SK-N-SH treated with all-trans-retinoic acid at 6 μM for 48 hours (cell line): ENCODE measurements at regions not wholly inside any gene's neighbourhood (a gene's known extent, or its start where the extent isn't known, plus 50 kb on each side); places are given as distances from the start of the nearest gene placed in this dataset.

Source experiments
- ATAC-seq: fragments of 200-7000 bp; cut with Tn5 transposase; 3 replicates; pipeline ENCODE4 v1.9.1; 2020; ENCODE audit warnings: mild to moderate bottlenecking, moderate library complexity
- ARNTL ChIP-seq: fragments of 450-650 bp; formaldehyde crosslinking; IDR thresholded peaks from 2 replicates; pipeline ENCODE4 v1.5.0; 2020; ENCODE audit warnings: low read depth, mild to moderate bottlenecking, moderate library complexity, borderline replicate concordance
- BACH2 ChIP-seq: fragments of 250-450 bp; sonication (Bioruptor Pico); IDR thresholded peaks from 2 replicates; pipeline ENCODE4 v1.9.0; 2021; ENCODE audit warnings: mild to moderate bottlenecking, borderline replicate concordance
- CSDC2 ChIP-seq: fragments of 250-450 bp; sonication (Bioruptor Pico); IDR thresholded peaks from 2 replicates; pipeline ENCODE4 v1.5.0; 2020; ENCODE audit warnings: mild to moderate bottlenecking, moderate library complexity
- CSRNP3 ChIP-seq: fragments of 250-450 bp; sonication (Bioruptor Pico); IDR thresholded peaks from 2 replicates; pipeline ENCODE4 v1.5.1; 2021; ENCODE audit warnings: mild to moderate bottlenecking, moderate library complexity
- ESRRG ChIP-seq: fragments of 250-450 bp; sonication (Bioruptor Pico); IDR thresholded peaks from 2 replicates; pipeline ENCODE4 v1.6.1; 2021; ENCODE audit warnings: mild to moderate bottlenecking
- GLIS3 ChIP-seq: fragments of 250-450 bp; sonication (Bioruptor Pico); IDR thresholded peaks from 2 replicates; pipeline ENCODE4 v1.5.0; 2020; ENCODE audit warnings: mild to moderate bottlenecking, moderate library complexity
- ISL1 ChIP-seq: fragments of 250-450 bp; sonication (Bioruptor Pico); IDR thresholded peaks from 2 replicates; pipeline ENCODE4 v2.1.2; 2022; ENCODE audit warnings: mild to moderate bottlenecking, moderate library complexity
- OSR1 ChIP-seq: fragments of 250-450 bp; sonication (Bioruptor Pico); IDR thresholded peaks from 2 replicates; pipeline ENCODE4 v1.8.0; 2022; ENCODE audit warnings: moderate library complexity, mild to moderate bottlenecking, inconsistent platforms
- POU6F1 ChIP-seq: fragments of 250-450 bp; sonication (Bioruptor Pico); IDR thresholded peaks from 2 replicates; pipeline ENCODE4 v1.8.0; 2021; ENCODE audit warnings: low read depth, mild to moderate bottlenecking, moderate library complexity, borderline replicate concordance
- PPARA ChIP-seq: fragments of 250-450 bp; sonication (Bioruptor Pico); IDR thresholded peaks from 2 replicates; pipeline ENCODE4 v1.5.0; 2020; ENCODE audit warnings: mild to moderate bottlenecking, borderline replicate concordance
- RARB ChIP-seq: fragments of 250-450 bp; sonication (Bioruptor Pico); IDR thresholded peaks from 2 replicates; pipeline ENCODE4 v1.8.0; 2021; ENCODE audit warnings: mild to moderate bottlenecking, moderate library complexity
- SNAI2 ChIP-seq: fragments of 250-450 bp; sonication (Bioruptor Pico); IDR thresholded peaks from 2 replicates; pipeline ENCODE4 v1.5.0; 2020; ENCODE audit warnings: mild to moderate bottlenecking, moderate library complexity
- TCF4 ChIP-seq: fragments of 250-450 bp; sonication (Bioruptor Pico); IDR thresholded peaks from 2 replicates; pipeline ENCODE4 v1.8.0; 2021; ENCODE audit warnings: mild to moderate bottlenecking, moderate library complexity, borderline replicate concordance
- TOX ChIP-seq: fragments of 250-450 bp; sonication (Bioruptor Pico); IDR thresholded peaks from 2 replicates; pipeline ENCODE4 v1.8.0; 2021; ENCODE audit warnings: mild to moderate bottlenecking, moderate library complexity, borderline replicate concordance
- TSHZ2 ChIP-seq: fragments of 250-450 bp; sonication (Bioruptor Pico); IDR thresholded peaks from 2 replicates; pipeline ENCODE4 v1.5.0; 2020; ENCODE audit warnings: mild to moderate bottlenecking, moderate library complexity
- ZC3H10 ChIP-seq: fragments of 250-450 bp; sonication (Bioruptor Pico); IDR thresholded peaks from 2 replicates; pipeline ENCODE4 v1.5.1; 2021; ENCODE audit warnings: mild to moderate bottlenecking, moderate library complexity
- ZFP3 ChIP-seq: fragments of 250-450 bp; sonication (Bioruptor Pico); IDR thresholded peaks from 2 replicates; pipeline ENCODE4 v1.5.0; 2020; ENCODE audit warnings: mild to moderate bottlenecking, moderate library complexity
- ZFP30 ChIP-seq: fragments of 450-650 bp; formaldehyde crosslinking; IDR thresholded peaks from 2 replicates; pipeline ENCODE4 v1.5.0; 2022; ENCODE audit warnings: mild to moderate bottlenecking, moderate library complexity
- ZNF70 ChIP-seq: fragments of 450-650 bp; formaldehyde crosslinking; IDR thresholded peaks from 2 replicates; pipeline ENCODE4 v1.5.0; 2020; ENCODE audit warnings: mild to moderate bottlenecking, moderate library complexity
- ZNF8 ChIP-seq: fragments of 450-650 bp; formaldehyde crosslinking; IDR thresholded peaks from 2 replicates; pipeline ENCODE4 v1.5.0; 2020; ENCODE audit warnings: mild to moderate bottlenecking, moderate library complexity
- TF ChIP-seq, protein P1 (sequence below): fragments of 250-450 bp; sonication (Bioruptor Pico); IDR thresholded peaks from 2 replicates; pipeline ENCODE4 v1.5.1; 2020; ENCODE audit warnings: low read depth, mild to moderate bottlenecking, moderate library complexity
- TF ChIP-seq, protein P2 (sequence below): fragments of 250-450 bp; sonication (Bioruptor Pico); IDR thresholded peaks from 2 replicates; pipeline ENCODE4 v1.8.0; 2020; ENCODE audit warnings: mild to moderate bottlenecking, moderate library complexity, borderline replicate concordance

DNA sequence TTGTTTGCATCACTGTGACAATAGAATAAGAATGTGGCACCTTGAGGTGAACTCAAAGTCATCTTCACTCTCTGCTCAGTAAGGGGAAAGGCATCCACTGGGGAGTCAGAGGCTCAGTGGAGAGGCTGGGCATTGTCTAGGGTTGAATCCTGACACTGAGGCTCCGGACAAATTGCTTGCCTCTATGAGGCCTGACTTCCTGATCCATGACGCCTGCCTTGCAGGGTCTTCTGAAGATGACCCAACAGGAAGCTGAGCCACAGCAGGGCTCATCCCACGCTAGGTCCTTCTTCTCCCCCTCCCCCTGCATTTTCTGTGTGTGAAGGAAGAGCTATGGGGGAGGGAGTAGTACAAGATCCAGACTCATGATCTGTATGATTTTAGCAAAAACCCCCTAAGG, 265.1 kb downstream of the SH3BP4 start:
- no peak for ATAC-seq
- no peak for TF ChIP-seq SNAI2 (CRISPR knock-in tag)
- TF ChIP-seq TOX: no peak
- TF ChIP-seq ZNF70 (CRISPR knock-in tag): no peak
- no peak for TF ChIP-seq GLIS3
- no peak for TF ChIP-seq ZC3H10 (CRISPR knock-in tag)
- TF ChIP-seq ZFP3 (CRISPR knock-in tag): no peak
- TF ChIP-seq CSDC2: no peak
- no peak for TF ChIP-seq ARNTL (CRISPR knock-in tag)
- no peak for TF ChIP-seq ISL1 (CRISPR knock-in tag)
- no peak for TF ChIP-seq ESRRG (CRISPR knock-in tag)
- TF ChIP-seq, protein P1, sequence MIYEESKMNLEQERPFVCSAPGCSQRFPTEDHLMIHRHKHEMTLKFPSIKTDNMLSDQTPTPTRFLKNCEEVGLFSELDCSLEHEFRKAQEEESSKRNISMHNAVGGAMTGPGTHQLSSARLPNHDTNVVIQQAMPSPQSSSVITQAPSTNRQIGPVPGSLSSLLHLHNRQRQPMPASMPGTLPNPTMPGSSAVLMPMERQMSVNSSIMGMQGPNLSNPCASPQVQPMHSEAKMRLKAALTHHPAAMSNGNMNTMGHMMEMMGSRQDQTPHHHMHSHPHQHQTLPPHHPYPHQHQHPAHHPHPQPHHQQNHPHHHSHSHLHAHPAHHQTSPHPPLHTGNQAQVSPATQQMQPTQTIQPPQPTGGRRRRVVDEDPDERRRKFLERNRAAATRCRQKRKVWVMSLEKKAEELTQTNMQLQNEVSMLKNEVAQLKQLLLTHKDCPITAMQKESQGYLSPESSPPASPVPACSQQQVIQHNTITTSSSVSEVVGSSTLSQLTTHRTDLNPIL (CRISPR knock-in tag): no peak
- no peak for TF ChIP-seq CSRNP3 (CRISPR knock-in tag)
- no peak for TF ChIP-seq OSR1
- TF ChIP-seq PPARA: no peak
- TF ChIP-seq, protein P2, sequence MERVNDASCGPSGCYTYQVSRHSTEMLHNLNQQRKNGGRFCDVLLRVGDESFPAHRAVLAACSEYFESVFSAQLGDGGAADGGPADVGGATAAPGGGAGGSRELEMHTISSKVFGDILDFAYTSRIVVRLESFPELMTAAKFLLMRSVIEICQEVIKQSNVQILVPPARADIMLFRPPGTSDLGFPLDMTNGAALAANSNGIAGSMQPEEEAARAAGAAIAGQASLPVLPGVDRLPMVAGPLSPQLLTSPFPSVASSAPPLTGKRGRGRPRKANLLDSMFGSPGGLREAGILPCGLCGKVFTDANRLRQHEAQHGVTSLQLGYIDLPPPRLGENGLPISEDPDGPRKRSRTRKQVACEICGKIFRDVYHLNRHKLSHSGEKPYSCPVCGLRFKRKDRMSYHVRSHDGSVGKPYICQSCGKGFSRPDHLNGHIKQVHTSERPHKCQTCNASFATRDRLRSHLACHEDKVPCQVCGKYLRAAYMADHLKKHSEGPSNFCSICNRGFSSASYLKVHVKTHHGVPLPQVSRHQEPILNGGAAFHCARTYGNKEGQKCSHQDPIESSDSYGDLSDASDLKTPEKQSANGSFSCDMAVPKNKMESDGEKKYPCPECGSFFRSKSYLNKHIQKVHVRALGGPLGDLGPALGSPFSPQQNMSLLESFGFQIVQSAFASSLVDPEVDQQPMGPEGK (CRISPR knock-in tag): no peak
- no peak for TF ChIP-seq ZNF8
- TF ChIP-seq BACH2: no peak
- no peak for TF ChIP-seq ZFP30 (CRISPR knock-in tag)

DNA sequence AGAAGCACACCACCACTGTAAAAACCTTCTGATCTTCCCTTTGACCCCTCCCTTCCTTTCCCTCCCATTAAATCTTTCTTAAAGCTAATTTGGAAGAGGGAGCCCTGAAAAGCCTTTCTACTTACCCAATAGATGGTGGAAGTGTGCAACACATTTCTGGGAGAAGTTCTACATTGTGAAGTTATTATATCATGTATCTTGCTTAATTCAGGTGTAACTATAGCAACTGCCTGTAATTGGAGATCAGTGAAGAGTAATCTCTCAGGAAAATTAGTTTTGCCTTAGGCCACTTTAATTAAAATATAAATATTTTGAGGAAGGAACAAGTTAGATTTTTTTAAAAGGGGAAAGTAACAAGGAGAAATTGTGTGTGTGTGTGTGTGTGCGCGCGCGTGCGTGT, 266.0 kb downstream of the SH3BP4 start:
- ATAC-seq: no peak
- TF ChIP-seq ISL1 (CRISPR knock-in tag): no peak

DNA sequence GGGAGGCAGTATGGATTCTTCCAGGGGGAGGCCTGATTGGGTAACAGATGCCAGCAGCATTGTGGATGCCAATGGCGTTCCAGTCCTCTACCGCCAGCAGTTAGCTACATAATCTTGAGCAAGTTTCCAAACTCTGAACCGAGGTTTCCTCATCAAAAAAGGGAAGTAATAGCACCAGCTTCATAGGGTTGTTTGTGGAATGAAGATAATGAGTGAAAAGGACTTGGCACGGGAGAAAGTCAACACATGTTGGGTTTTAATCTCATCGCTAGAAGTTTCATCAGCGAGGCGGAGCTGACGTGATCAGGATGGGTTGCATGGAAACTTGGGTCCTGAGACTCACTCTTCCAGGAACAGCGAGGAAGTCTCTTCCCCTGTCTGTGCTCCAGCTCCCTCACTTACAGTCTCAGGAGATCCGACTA, 266.7 kb downstream of the SH3BP4 start:
- no peak for TF ChIP-seq ISL1 (CRISPR knock-in tag)
- TF ChIP-seq ARNTL (CRISPR knock-in tag): no peak
- TF ChIP-seq TOX: no peak
- no peak for TF ChIP-seq RARB (CRISPR knock-in tag)
- no peak for TF ChIP-seq TSHZ2 (CRISPR knock-in tag)
- TF ChIP-seq TCF4 (CRISPR knock-in tag): no peak
- TF ChIP-seq CSRNP3 (CRISPR knock-in tag): no peak
- no peak for TF ChIP-seq ZFP30 (CRISPR knock-in tag)
- TF ChIP-seq BACH2: no peak
- TF ChIP-seq, protein P1 (CRISPR knock-in tag): no peak
- no peak for TF ChIP-seq OSR1
- no peak for TF ChIP-seq SNAI2 (CRISPR knock-in tag)
- no peak for TF ChIP-seq ZNF70 (CRISPR knock-in tag)
- no peak for TF ChIP-seq ESRRG (CRISPR knock-in tag)
- TF ChIP-seq POU6F1: no peak
- TF ChIP-seq ZFP3 (CRISPR knock-in tag): no peak
- TF ChIP-seq CSDC2: no peak
- no peak for ATAC-seq
